ENCODE measurements at regions not wholly inside any gene's neighbourhood (a gene's known extent, or its start where the extent isn't known, plus 50 kb on each side); places are given as distances from the start of the nearest gene placed in this dataset.

DNA sequence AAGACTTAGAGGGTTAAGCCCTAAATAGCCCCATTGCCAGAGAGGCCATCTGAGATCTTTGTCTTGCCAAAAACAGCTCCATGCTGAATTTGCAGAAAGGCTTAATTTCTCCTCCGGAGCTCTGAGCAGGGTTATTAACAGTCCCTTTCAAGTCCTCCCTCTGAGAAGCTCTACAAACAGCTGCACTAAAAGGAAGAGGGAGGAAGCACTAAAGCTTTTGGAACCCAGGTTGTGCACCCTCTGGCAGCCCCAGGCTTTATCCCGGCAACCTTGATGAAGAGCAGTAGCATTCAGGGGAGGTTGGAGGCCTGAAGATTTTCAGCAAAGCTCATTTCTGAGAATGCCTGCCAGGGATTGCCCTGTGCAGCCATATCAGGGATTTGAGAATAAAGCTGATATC lies 554.7 kb downstream of the RBFOX1 start:
- TF ChIP-seq, protein P1, sequence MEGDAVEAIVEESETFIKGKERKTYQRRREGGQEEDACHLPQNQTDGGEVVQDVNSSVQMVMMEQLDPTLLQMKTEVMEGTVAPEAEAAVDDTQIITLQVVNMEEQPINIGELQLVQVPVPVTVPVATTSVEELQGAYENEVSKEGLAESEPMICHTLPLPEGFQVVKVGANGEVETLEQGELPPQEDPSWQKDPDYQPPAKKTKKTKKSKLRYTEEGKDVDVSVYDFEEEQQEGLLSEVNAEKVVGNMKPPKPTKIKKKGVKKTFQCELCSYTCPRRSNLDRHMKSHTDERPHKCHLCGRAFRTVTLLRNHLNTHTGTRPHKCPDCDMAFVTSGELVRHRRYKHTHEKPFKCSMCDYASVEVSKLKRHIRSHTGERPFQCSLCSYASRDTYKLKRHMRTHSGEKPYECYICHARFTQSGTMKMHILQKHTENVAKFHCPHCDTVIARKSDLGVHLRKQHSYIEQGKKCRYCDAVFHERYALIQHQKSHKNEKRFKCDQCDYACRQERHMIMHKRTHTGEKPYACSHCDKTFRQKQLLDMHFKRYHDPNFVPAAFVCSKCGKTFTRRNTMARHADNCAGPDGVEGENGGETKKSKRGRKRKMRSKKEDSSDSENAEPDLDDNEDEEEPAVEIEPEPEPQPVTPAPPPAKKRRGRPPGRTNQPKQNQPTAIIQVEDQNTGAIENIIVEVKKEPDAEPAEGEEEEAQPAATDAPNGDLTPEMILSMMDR (IDR thresholded peaks at IDR 0.05), result no peak
- no peak for TF ChIP-seq POLR2A (IDR thresholded peaks at IDR 0.05)

Measured in ovary (tissue), 3 donors.